ENCODE measurements at regions not wholly inside any gene's neighbourhood (a gene's known extent, or its start where the extent isn't known, plus 50 kb on each side); places are given as distances from the start of the nearest gene placed in this dataset.

DNA sequence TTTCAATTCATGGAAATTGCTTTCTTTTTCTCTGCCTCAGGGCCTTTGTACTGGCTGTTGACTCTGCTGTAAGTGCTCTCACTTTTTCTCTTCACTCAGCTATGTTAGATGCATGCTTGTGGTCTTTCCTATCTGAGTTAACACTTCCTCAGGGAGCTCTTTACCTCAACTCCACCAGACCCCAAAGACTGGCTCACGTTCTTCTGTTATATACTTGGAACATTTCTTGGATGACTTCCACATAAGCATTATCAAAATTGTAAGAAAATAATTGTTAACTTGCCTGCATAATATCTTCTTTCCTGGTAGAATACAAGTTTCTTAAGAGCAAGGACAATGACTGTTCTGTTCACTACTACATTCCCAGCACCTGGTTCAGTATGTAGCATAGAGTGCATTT is 455.9 kb downstream of the EBF1 start:
- TF ChIP-seq, protein P1, sequence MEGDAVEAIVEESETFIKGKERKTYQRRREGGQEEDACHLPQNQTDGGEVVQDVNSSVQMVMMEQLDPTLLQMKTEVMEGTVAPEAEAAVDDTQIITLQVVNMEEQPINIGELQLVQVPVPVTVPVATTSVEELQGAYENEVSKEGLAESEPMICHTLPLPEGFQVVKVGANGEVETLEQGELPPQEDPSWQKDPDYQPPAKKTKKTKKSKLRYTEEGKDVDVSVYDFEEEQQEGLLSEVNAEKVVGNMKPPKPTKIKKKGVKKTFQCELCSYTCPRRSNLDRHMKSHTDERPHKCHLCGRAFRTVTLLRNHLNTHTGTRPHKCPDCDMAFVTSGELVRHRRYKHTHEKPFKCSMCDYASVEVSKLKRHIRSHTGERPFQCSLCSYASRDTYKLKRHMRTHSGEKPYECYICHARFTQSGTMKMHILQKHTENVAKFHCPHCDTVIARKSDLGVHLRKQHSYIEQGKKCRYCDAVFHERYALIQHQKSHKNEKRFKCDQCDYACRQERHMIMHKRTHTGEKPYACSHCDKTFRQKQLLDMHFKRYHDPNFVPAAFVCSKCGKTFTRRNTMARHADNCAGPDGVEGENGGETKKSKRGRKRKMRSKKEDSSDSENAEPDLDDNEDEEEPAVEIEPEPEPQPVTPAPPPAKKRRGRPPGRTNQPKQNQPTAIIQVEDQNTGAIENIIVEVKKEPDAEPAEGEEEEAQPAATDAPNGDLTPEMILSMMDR (conservative IDR thresholded peaks at IDR 0.05) = no peak
- TF ChIP-seq EZH2 (IDR thresholded peaks at IDR 0.05; ENCODE audit: low read depth) = no peak
